Tibial nerve (tissue), 4 donors: ENCODE measurements at regions not wholly inside any gene's neighbourhood (a gene's known extent, or its start where the extent isn't known, plus 50 kb on each side); places are given as distances from the start of the nearest gene placed in this dataset.

Experiments
- DNase-seq, 2 donors: peaks; one replicate each; pipeline ENCODE4 v3.0.0-alpha.2; 2019; ENCODE audit warnings: low spot score in 2 of 2
- H3K27ac ChIP-seq, 4 donors: fragments of 200-600 bp; sonication (generic) in 3 of 4; one replicate each; pipeline ENCODE4 v1.5.1; 2017 to 2019; ENCODE audit warnings: mild to moderate bottlenecking in 1 of 4
- H3K27me3 ChIP-seq, 2 donors: fragments of 200-600 bp; sonication (generic) in 1 of 2; one replicate each; pipeline versions ENCODE4 v1.5.1 to v1.6.0; 2017 to 2019
- H3K36me3 ChIP-seq, 3 donors: fragments of 200-600 bp; sonication (generic); one replicate each; pipeline ENCODE4 v1.5.1; 2018 to 2019
- H3K4me1 ChIP-seq, 4 donors: fragments of 200-600 bp; sonication (generic) in 3 of 4; one replicate each; pipeline ENCODE4 v1.5.1; 2017 to 2019
- H3K4me3 ChIP-seq, 4 donors: fragments of 200-600 bp; sonication (generic) in 3 of 4; one replicate each; pipeline ENCODE4 v1.5.1; 2017 to 2019; ENCODE audit warnings: mild to moderate bottlenecking in 1 of 4, moderate library complexity in 1 of 4
- H3K9me3 ChIP-seq, 4 donors: fragments of 200-600 bp; sonication (generic) in 3 of 4; one replicate each; pipeline ENCODE4 v1.5.1; 2017 to 2019
- EP300 ChIP-seq, 2 donors: sonication (generic); formaldehyde crosslinking; IDR thresholded peaks; one replicate each; pipeline ENCODE4 v1.6.1; 2017; ENCODE audit warnings: antibody characterized with exemption in 2 of 2, mild to moderate bottlenecking in 1 of 2
- POLR2A ChIP-seq, 2 donors: fragments of 450-650 bp; IDR thresholded peaks; one replicate each; pipeline ENCODE4 v1.6.1; 2017; ENCODE audit warnings: antibody characterized with exemption in 2 of 2, mild to moderate bottlenecking in 2 of 2, moderate library complexity in 2 of 2
- WGBS, 2 donors: methylation state at CpG; one replicate each; pipeline ENCODE4 v1.1.5; 2018; 5-methylcytosine and 5-hydroxymethylcytosine counted together
- TF ChIP-seq, protein P1 (sequence below), 5 experiments: fragments of 200-600 bp in 3 of 5; fragments of 450-650 bp in 2 of 5; sonication (generic) in 3 of 5; IDR thresholded peaks; one replicate each; pipeline ENCODE4 v1.5.1; 2016 to 2019; ENCODE audit warnings: antibody characterized with exemption in 5 of 5, mild to moderate bottlenecking in 3 of 5, moderate library complexity in 2 of 5

DNA sequence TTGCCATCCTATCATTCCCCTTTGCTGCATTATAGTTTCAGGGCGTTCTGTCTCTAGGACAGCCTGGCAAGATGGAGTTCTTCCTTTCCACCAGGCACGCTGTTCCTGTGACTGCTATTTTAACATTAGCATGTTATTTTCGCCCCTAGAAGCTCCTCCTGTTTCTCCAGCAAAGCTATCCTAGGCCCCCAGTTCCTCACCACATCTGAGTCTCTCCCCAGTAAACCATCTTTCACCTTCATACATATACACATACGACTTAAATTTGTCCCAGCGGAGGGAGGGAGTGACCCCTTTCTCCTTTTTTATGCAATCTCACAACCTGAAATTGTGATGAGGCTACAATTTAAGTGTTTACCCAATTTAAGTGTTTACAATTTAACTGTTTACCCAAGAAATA, 66.7 kb upstream of the FRMD6 start:
- no peak for DNase-seq
- H3K9me3 ChIP-seq, result no peaks in the 10 kb centered on the region
- TF ChIP-seq POLR2A (IDR thresholded peaks at IDR 0.05), result no peak
- no peak for TF ChIP-seq EP300 (IDR thresholded peaks at IDR 0.05)
- TF ChIP-seq, protein P1, sequence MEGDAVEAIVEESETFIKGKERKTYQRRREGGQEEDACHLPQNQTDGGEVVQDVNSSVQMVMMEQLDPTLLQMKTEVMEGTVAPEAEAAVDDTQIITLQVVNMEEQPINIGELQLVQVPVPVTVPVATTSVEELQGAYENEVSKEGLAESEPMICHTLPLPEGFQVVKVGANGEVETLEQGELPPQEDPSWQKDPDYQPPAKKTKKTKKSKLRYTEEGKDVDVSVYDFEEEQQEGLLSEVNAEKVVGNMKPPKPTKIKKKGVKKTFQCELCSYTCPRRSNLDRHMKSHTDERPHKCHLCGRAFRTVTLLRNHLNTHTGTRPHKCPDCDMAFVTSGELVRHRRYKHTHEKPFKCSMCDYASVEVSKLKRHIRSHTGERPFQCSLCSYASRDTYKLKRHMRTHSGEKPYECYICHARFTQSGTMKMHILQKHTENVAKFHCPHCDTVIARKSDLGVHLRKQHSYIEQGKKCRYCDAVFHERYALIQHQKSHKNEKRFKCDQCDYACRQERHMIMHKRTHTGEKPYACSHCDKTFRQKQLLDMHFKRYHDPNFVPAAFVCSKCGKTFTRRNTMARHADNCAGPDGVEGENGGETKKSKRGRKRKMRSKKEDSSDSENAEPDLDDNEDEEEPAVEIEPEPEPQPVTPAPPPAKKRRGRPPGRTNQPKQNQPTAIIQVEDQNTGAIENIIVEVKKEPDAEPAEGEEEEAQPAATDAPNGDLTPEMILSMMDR (IDR thresholded peaks at IDR 0.05), result no peak
- H3K4me3 ChIP-seq, result no peak overlapping the region
- whole genome bisulfite sequencing, 2 donors, result 74 to 79% methylated on average over 5 of the region's 5 CpGs
- no peaks in the 10 kb centered on the region for H3K27me3 ChIP-seq
- H3K4me1 ChIP-seq, result no peaks in the 10 kb centered on the region
- H3K36me3 ChIP-seq, result no peaks in the 10 kb centered on the region
- H3K27ac ChIP-seq, result no peak overlapping the region

DNA sequence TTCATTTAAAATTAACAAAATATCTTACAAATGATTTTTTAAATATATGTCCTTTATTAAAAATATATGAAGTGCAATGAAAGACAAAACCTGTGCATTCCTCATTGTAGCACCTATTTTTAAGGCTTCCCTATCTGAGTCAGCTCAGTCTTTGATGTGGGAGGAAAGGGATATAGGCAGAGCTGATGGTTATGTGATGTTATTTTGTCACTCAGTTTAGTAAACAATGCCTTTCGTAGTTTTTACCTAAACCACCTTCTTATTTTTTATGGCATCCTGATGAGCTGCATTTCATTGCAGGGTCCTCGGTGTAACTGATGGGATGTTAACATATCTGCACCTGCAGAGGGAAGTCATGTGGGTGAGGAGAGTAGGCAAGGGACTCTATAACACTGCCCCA, 58.9 kb upstream of the FRMD6 start:
- no peak for DNase-seq
- H3K27me3 ChIP-seq, result no peaks in the 10 kb centered on the region
- H3K9me3 ChIP-seq, result no peaks in the 10 kb centered on the region
- WGBS, 2 donors, result 57 to 76% methylated on average over 2 of the region's 2 CpGs
- TF ChIP-seq, protein P1 (IDR thresholded peaks at IDR 0.05), result no peak
- H3K27ac ChIP-seq, result no peak overlapping the region
- H3K4me3 ChIP-seq, result no peak overlapping the region
- H3K4me1 ChIP-seq, result peaks cover 0 to 7% (median 0%) of the 10 kb centered on the region in 4 donors
- H3K36me3 ChIP-seq, result no peaks in the 10 kb centered on the region

DNA sequence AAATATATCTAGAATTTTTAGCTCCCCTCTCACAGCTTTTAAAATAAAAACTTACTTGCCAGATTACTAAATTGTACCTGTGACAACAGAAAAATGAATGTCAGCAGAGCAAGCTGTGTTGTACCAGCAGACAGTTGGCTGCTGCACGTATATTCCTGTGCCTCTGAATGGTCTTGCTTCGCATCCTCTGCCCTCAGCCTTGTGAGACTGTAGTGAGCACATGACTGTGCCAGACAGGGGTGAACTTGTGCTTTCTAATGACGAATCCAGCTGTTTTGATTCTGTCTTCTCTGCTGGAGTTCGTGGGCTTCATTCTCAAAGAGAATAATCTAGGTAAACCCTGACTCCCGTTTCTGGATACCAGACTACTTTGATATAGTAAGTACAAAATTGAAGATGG, 58.3 kb upstream of the FRMD6 start:
- H3K27me3 ChIP-seq, result no peaks in the 10 kb centered on the region
- peaks cover 0 to 7% (median 0%) of the 10 kb centered on the region in 4 donors for H3K4me1 ChIP-seq
- H3K9me3 ChIP-seq, result no peaks in the 10 kb centered on the region
- WGBS, 2 donors, result 42 to 43% methylated on average over 5 of the region's 5 CpGs
- no peaks in the 10 kb centered on the region for H3K36me3 ChIP-seq
- no peak for DNase-seq
- no peak overlapping the region for H3K4me3 ChIP-seq
- TF ChIP-seq POLR2A (IDR thresholded peaks at IDR 0.05) (no peak), EP300 (IDR thresholded peaks at IDR 0.05) (no peak)
- TF ChIP-seq, protein P1 (IDR thresholded peaks at IDR 0.05), result no peak
- no peak overlapping the region for H3K27ac ChIP-seq

DNA sequence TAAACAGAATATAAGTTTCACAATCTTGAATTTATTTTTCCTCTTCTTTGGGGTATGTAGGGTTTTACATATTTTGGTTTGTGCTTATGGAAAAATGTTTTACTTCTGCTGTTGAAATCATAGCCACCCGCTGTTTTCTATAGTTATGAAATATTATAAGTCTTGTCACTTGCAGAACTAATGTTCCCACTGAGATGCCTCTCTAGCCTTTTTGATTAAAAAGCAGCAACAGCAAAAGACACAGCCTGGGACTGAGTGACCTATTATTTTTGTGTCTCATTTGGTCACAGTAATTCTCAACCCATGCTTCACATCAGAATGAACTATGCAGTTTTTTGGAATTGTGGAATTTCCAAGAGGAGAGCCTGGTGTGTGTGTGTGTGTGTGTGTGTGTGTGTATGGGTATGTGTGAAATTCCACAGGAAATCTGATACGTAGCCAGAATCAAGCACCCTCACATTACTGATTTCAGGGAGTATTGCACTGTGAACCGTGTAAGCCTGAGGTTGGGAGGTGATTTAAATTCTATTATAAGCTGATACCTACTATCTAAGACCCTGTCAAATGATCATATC, 55.7 kb upstream of the FRMD6 start:
- H3K4me3 ChIP-seq, result no peak overlapping the region
- no peaks in the 10 kb centered on the region for H3K36me3 ChIP-seq
- H3K27ac ChIP-seq, result no peak overlapping the region
- no peaks in the 10 kb centered on the region for H3K27me3 ChIP-seq
- peaks cover 0 to 23% (median 0%) of the 10 kb centered on the region in 4 donors for H3K4me1 ChIP-seq
- TF ChIP-seq POLR2A (IDR thresholded peaks at IDR 0.05) (no peak), EP300 (IDR thresholded peaks at IDR 0.05) (no peak)
- TF ChIP-seq, protein P1 (IDR thresholded peaks at IDR 0.05), result no peak
- 53 to 56% methylated on average over 3 of the region's 3 CpGs for WGBS, 2 donors
- no peak for DNase-seq
- no peaks in the 10 kb centered on the region for H3K9me3 ChIP-seq

DNA sequence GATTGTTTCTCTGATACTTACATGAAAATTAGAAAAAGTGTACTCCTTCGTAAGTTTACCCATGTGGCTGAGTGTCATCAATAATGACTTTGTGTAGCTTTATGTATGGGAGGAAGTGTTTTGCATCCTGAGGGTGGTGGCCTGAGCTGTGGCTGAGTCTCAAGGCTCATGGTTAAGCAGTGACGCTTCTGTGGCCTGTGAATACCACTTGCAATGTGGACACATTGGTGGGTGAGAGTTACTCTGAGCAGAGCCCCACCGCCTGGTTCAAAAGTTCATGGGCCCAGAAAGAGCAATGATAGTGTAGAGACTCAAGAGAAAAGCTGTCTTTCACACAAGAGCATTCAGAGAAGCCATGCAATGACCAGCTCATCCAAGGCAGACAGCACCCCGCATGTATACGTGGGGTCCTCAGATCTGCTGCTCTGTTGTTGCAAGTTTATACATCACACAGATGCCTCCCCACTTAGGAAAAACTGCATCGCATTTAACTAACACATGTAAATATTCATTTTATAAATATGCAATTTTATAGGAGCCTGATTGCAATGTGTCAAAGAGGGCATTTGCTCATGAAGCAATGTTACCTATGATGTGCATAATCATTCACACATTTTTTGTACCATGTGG, 55.1 kb upstream of the FRMD6 start:
- no peak overlapping the region for H3K4me3 ChIP-seq
- 67 to 70% methylated on average over 6 of the region's 6 CpGs for WGBS, 2 donors
- no peaks in the 10 kb centered on the region for H3K36me3 ChIP-seq
- peaks cover 0 to 23% (median 0%) of the 10 kb centered on the region in 4 donors for H3K4me1 ChIP-seq
- H3K27ac ChIP-seq, result no peak overlapping the region
- TF ChIP-seq EP300 (IDR thresholded peaks at IDR 0.05) (no peak), POLR2A (IDR thresholded peaks at IDR 0.05) (no peak)
- TF ChIP-seq, protein P1 (IDR thresholded peaks at IDR 0.05), result no peak
- no peak for DNase-seq
- H3K27me3 ChIP-seq, result no peaks in the 10 kb centered on the region
- H3K9me3 ChIP-seq, result no peaks in the 10 kb centered on the region
